DMS 273 (cell line): ENCODE measurements at regions not wholly inside any gene's neighbourhood (a gene's known extent, or its start where the extent isn't known, plus 50 kb on each side); places are given as distances from the start of the nearest gene placed in this dataset.

Experiments
- DNase-seq: peaks from one replicate; lab custom pipeline; 2025; ENCODE audit not compliant: unreplicated experiment; lab: John Stamatoyannopoulos, UW

- DNase-seq = no peak
Measured at GRCh38 chr7:45511721-45512597, 62.2 kb upstream of the ADCY1 start.

- DNase-seq = no peak
Measured at GRCh38 chr7:45514944-45515343, 59.2 kb upstream of the ADCY1 start.

- no peak for DNase-seq
Measured at GRCh38 chr7:45515346-45515745, 58.8 kb upstream of the ADCY1 start.
